Neural progenitor cell (in vitro differentiated cells): ENCODE measurements at regions not wholly inside any gene's neighbourhood (a gene's known extent, or its start where the extent isn't known, plus 50 kb on each side); places are given as distances from the start of the nearest gene placed in this dataset.

Experiments
- DNase-seq: peaks from one replicate; pipeline ENCODE4 v3.0.0-alpha.2; 2016; ENCODE audit warnings: low spot score
- H2AFZ ChIP-seq: fragments of 200-600 bp; sonication (generic); replicated peaks from 2 replicates; pipeline ENCODE4 v1.6.1; 2016; ENCODE audit warnings: antibody characterized with exemption
- H3F3A ChIP-seq: fragments of 200-600 bp; sonication (generic); 2 replicates; pipeline ENCODE4 v1.6.1; 2016; ENCODE audit warnings: antibody characterized with exemption, low read depth
- H3K27ac ChIP-seq: fragments of 200-600 bp; sonication (generic); 2 replicates; pipeline ENCODE4 v1.5.1; 2016; ENCODE audit warnings: mild to moderate bottlenecking
- H3K27me3 ChIP-seq: fragments of 200-600 bp; sonication (generic); 2 replicates; pipeline ENCODE4 v1.6.1; 2016; ENCODE audit warnings: mild to moderate bottlenecking, moderate library complexity
- H3K36me3 ChIP-seq: fragments of 200-600 bp; sonication (generic); 2 replicates; pipeline ENCODE4 v1.5.1; 2016
- H3K4me1 ChIP-seq: fragments of 200-600 bp; sonication (generic); 2 replicates; pipeline ENCODE4 v1.6.1; 2016; ENCODE audit warnings: mixed run types
- H3K4me2 ChIP-seq: fragments of 200-600 bp; sonication (generic); 2 replicates; pipeline ENCODE4 v1.6.1; 2016
- H3K4me3 ChIP-seq: fragments of 200-600 bp; sonication (generic); 2 replicates; pipeline ENCODE4 v1.5.1; 2016
- H3K79me2 ChIP-seq: fragments of 200-600 bp; sonication (generic); 2 replicates; pipeline ENCODE4 v1.6.1; 2016; ENCODE audit warnings: low read depth
- H3K9ac ChIP-seq: fragments of 200-600 bp; sonication (generic); 2 replicates; pipeline ENCODE4 v1.6.1; 2016
- H3K9me3 ChIP-seq: fragments of 200-600 bp; sonication (generic); 2 replicates; pipeline ENCODE4 v1.5.1; 2016; ENCODE audit warnings: low read depth
- H4K20me1 ChIP-seq: fragments of 200-600 bp; sonication (generic); 2 replicates; pipeline ENCODE4 v1.6.1; 2016; ENCODE audit warnings: low read depth
- H3K27ac Mint-ChIP-seq: 3 replicates; pipeline ENCODE4 v1.8.0; 2021; ENCODE audit warnings: mixed read lengths
- H3K27me3 Mint-ChIP-seq: 2 replicates; pipeline ENCODE4 v1.8.0; 2022; ENCODE audit warnings: low read depth, mild to moderate bottlenecking, inconsistent platforms, moderate library complexity, mixed read lengths; ENCODE audit not compliant: insufficient read depth
- H3K36me3 Mint-ChIP-seq: 3 replicates; pipeline ENCODE4 v1.8.0; 2021; ENCODE audit warnings: mixed read lengths
- H3K4me1 Mint-ChIP-seq: 3 replicates; pipeline ENCODE4 v1.8.0; 2021; ENCODE audit warnings: mixed read lengths
- H3K4me3 Mint-ChIP-seq: 3 replicates; pipeline ENCODE4 v1.8.0; 2021; ENCODE audit warnings: mild to moderate bottlenecking, moderate library complexity, mixed read lengths
- H3K9me3 Mint-ChIP-seq: 3 replicates; pipeline ENCODE4 v1.8.0; 2020; ENCODE audit warnings: mixed read lengths
- CTCF ChIP-seq: fragments of 200-600 bp; sonication (generic); IDR thresholded peaks from 2 replicates; pipeline ENCODE4 v1.5.1; 2017; ENCODE audit warnings: antibody characterized with exemption, mild to moderate bottlenecking
- EZH2 ChIP-seq: fragments of 200-600 bp; sonication (generic); IDR thresholded peaks from 2 replicates; pipeline ENCODE4 v1.6.1; 2017; ENCODE audit warnings: antibody characterized with exemption, mild to moderate bottlenecking, moderate library complexity
- EZH2phosphoT487 ChIP-seq: fragments of 200-600 bp; sonication (generic); IDR thresholded peaks from 2 replicates; pipeline ENCODE4 v1.6.1; 2017; ENCODE audit warnings: antibody characterized with exemption

GRCh38 chr3:194083637-194084224 lies 52.2 kb upstream of the HES1 start:
- H3K27me3 Mint-ChIP-seq: peaks cover 31% of the 10 kb centered on the region
- peaks cover 59% of the 10 kb centered on the region for H3K4me1 Mint-ChIP-seq
- Histone ChIP-seq H3K4me1 (peaks cover 54% of the 10 kb centered on the region), H3K79me2 (no peaks in the 10 kb centered on the region), H4K20me1 (no peaks in the 10 kb centered on the region), H3K9me3 (no peaks in the 10 kb centered on the region), H3K4me3 (no peak overlapping the region), H3K36me3 (no peaks in the 10 kb centered on the region), H3F3A (peaks cover 19% of the 10 kb centered on the region), H3K27ac (no peak overlapping the region), H3K27me3 (no peaks in the 10 kb centered on the region), H3K9ac (no peak overlapping the region), H2AFZ (no peak overlapping the region), H3K4me2 (no peak overlapping the region)
- H3K36me3 Mint-ChIP-seq: no peaks in the 10 kb centered on the region
- DNase-seq: no peak
- peaks cover 2% of the 10 kb centered on the region for H3K9me3 Mint-ChIP-seq
- no peak for TF ChIP-seq CTCF
- no peak overlapping the region for H3K4me3 Mint-ChIP-seq
- no peak overlapping the region for H3K27ac Mint-ChIP-seq

GRCh38 chr3:194084284-194084683 lies 51.7 kb upstream of the HES1 start:
- H3K27me3 ChIP-seq: no peaks in the 10 kb centered on the region
- peaks cover 54% of the 10 kb centered on the region for H3K4me1 ChIP-seq
- no peak overlapping the region for H3K27ac ChIP-seq
- no peak overlapping the region for H3K4me2 ChIP-seq
- no peaks in the 10 kb centered on the region for H3K36me3 Mint-ChIP-seq
- peaks cover 57% of the 10 kb centered on the region for H3K4me1 Mint-ChIP-seq
- no peak overlapping the region for H3K27ac Mint-ChIP-seq
- H3K79me2 ChIP-seq: no peaks in the 10 kb centered on the region
- H3K27me3 Mint-ChIP-seq: peaks cover 31% of the 10 kb centered on the region
- H3K9me3 Mint-ChIP-seq: peaks cover 2% of the 10 kb centered on the region
- H3K4me3 Mint-ChIP-seq: no peak overlapping the region
- H3K9me3 ChIP-seq: no peaks in the 10 kb centered on the region
- H3K4me3 ChIP-seq: no peak overlapping the region
- H2AFZ ChIP-seq: no peak overlapping the region
- no peak for DNase-seq
- H3K9ac ChIP-seq: no peak overlapping the region
- H3K36me3 ChIP-seq: no peaks in the 10 kb centered on the region
- no peak for TF ChIP-seq EZH2
- no peak for TF ChIP-seq CTCF
- TF ChIP-seq EZH2phosphoT487: no peak
- H4K20me1 ChIP-seq: no peaks in the 10 kb centered on the region
- H3F3A ChIP-seq: peaks cover 19% of the 10 kb centered on the region
